Tibial nerve (tissue), 3 donors: ENCODE measurements at regions not wholly inside any gene's neighbourhood (a gene's known extent, or its start where the extent isn't known, plus 50 kb on each side); places are given as distances from the start of the nearest gene placed in this dataset.
A peak's percentile ranks its signal among the peaks of the same experiment; 100 is the strongest.

ENCODE experiments used
- POLR2A ChIP-seq, 2 donors: fragments of 450-650 bp; IDR thresholded peaks; one replicate each; pipeline ENCODE4 v1.6.1; 2017; ENCODE audit warnings: antibody characterized with exemption in 2 of 2, mild to moderate bottlenecking in 2 of 2, moderate library complexity in 2 of 2
- TF ChIP-seq, protein P1 (sequence below), 5 experiments: fragments of 200-600 bp in 3 of 5; fragments of 450-650 bp in 2 of 5; sonication (generic) in 3 of 5; IDR thresholded peaks; one replicate each; pipeline ENCODE4 v1.5.1; 2016 to 2019; ENCODE audit warnings: antibody characterized with exemption in 5 of 5, mild to moderate bottlenecking in 3 of 5, moderate library complexity in 2 of 5

DNA sequence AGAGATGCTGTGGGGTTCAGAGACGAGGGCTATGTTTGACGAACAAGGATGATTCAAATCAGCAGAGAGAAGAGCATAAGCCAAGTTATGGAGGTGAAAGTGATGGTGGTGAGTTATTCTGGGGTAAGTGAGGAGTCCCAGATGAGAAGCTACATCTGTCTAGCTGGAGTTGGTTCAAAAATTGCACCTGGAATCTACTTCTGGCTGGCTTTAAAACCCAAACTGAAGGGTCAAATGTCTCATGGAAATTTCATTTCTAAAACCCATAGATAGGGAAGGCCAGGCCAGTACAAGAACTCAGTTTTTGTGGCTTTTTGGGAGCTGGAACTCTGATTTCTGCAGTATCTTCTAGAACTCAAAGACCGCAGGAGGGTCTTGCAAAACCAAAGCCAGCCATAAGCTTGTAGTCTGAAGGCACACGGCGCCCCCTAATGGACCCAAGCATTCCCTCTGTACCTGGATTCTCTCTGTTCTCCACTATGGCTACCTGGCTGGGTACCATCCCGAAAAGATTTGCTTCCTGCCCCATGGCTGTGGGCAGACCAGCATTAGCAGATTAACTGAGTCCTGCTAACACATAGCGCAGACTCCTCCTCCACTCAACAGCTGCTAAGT is 229.1 kb upstream of the SLC14A2 start:
- TF ChIP-seq, protein P1, sequence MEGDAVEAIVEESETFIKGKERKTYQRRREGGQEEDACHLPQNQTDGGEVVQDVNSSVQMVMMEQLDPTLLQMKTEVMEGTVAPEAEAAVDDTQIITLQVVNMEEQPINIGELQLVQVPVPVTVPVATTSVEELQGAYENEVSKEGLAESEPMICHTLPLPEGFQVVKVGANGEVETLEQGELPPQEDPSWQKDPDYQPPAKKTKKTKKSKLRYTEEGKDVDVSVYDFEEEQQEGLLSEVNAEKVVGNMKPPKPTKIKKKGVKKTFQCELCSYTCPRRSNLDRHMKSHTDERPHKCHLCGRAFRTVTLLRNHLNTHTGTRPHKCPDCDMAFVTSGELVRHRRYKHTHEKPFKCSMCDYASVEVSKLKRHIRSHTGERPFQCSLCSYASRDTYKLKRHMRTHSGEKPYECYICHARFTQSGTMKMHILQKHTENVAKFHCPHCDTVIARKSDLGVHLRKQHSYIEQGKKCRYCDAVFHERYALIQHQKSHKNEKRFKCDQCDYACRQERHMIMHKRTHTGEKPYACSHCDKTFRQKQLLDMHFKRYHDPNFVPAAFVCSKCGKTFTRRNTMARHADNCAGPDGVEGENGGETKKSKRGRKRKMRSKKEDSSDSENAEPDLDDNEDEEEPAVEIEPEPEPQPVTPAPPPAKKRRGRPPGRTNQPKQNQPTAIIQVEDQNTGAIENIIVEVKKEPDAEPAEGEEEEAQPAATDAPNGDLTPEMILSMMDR (IDR thresholded peaks at IDR 0.05): peak in 1 of 5 experiments; percentile 11
- TF ChIP-seq POLR2A (IDR thresholded peaks at IDR 0.05): no peak
